SU-DHL-6 (cell line): ENCODE measurements at regions not wholly inside any gene's neighbourhood (a gene's known extent, or its start where the extent isn't known, plus 50 kb on each side); places are given as distances from the start of the nearest gene placed in this dataset.

ENCODE experiments used
- H2AFZ ChIP-seq: fragments of 200-600 bp; sonication (generic); 2 replicates; pipeline ENCODE4 v1.6.1; 2014; ENCODE audit warnings: low read depth, mild to moderate bottlenecking, moderate library complexity, mixed read lengths, antibody characterized with exemption, low read length; ENCODE audit not compliant: severe bottlenecking
- H3F3A ChIP-seq: fragments of 200-600 bp; shearing (Covaris generic); 2 replicates; pipeline ENCODE4 v1.6.0; 2016; ENCODE audit warnings: antibody characterized with exemption, mild to moderate bottlenecking; ENCODE audit not compliant: insufficient read depth
- H3K27ac ChIP-seq: fragments of 200-600 bp; sonication (generic); 2 replicates; pipeline ENCODE4 v1.5.1; 2016; ENCODE audit warnings: low read depth, mild to moderate bottlenecking, low read length, moderate library complexity, mixed read lengths
- H3K27me3 ChIP-seq: fragments of 200-600 bp; sonication (generic), shearing (Covaris generic); 2 replicates; pipeline ENCODE4 v1.6.0; 2014; ENCODE audit warnings: mild to moderate bottlenecking, low read length
- H3K36me3 ChIP-seq: fragments of 200-600 bp; sonication (generic); 2 replicates; pipeline ENCODE4 v1.6.1; 2014; ENCODE audit warnings: mild to moderate bottlenecking, low read length, mixed read lengths
- H3K4me2 ChIP-seq: fragments of 300-600, 200-600 bp; shearing (Covaris generic), sonication (generic); 2 replicates; pipeline ENCODE4 v1.6.0; 2014; ENCODE audit warnings: low read length, low read depth, mild to moderate bottlenecking; ENCODE audit not compliant: poor library complexity, severe bottlenecking
- H3K4me3 ChIP-seq: fragments of 200-600 bp; sonication (generic); 2 replicates; pipeline ENCODE4 v1.5.1; 2014; ENCODE audit warnings: antibody characterized with exemption, low read length, mild to moderate bottlenecking, mixed read lengths; ENCODE audit not compliant: insufficient read depth, poor library complexity, severe bottlenecking
- H3K79me2 ChIP-seq: fragments of 200-600 bp; sonication (generic); 2 replicates; pipeline ENCODE4 v1.6.1; 2014; ENCODE audit warnings: mild to moderate bottlenecking, low read length, moderate library complexity; ENCODE audit not compliant: insufficient read depth
- H3K9ac ChIP-seq: fragments of 200-600 bp; sonication (generic); 2 replicates; pipeline ENCODE4 v1.7.0; 2014; ENCODE audit warnings: mild to moderate bottlenecking, low read length
- H3K9me2 ChIP-seq: fragments of 200-600 bp; sonication (generic); replicated peaks from 2 replicates; pipeline ENCODE4 v1.6.1; 2014; ENCODE audit warnings: low read length; ENCODE audit not compliant: insufficient read depth
- H3K9me3 ChIP-seq: fragments of 200-600 bp; sonication (generic); 2 replicates; pipeline ENCODE4 v1.6.1; 2014; ENCODE audit warnings: low read length, mixed read lengths; ENCODE audit not compliant: insufficient read depth
- H4K20me1 ChIP-seq: fragments of 200-600 bp; sonication (generic); 2 replicates; pipeline ENCODE4 v1.6.1; 2014; ENCODE audit warnings: low read depth, mild to moderate bottlenecking, antibody characterized with exemption, low read length, moderate library complexity, mixed read lengths
- EZH2phosphoT487 ChIP-seq: fragments of 200-600 bp; sonication (generic), shearing (Covaris generic); conservative IDR thresholded peaks from 2 replicates; pipeline ENCODE4 v1.6.1; 2018; ENCODE audit warnings: mild to moderate bottlenecking, antibody characterized with exemption, low read length, moderate library complexity, mixed read lengths
- TF ChIP-seq, protein P1 (sequence below): fragments of 200-600 bp; sonication (generic); IDR thresholded peaks from one replicate; pipeline ENCODE4 v1.5.1; 2017; ENCODE audit warnings: antibody characterized with exemption, mild to moderate bottlenecking, low read length, moderate library complexity; ENCODE audit not compliant: insufficient read depth, poor library complexity, severe bottlenecking

DNA sequence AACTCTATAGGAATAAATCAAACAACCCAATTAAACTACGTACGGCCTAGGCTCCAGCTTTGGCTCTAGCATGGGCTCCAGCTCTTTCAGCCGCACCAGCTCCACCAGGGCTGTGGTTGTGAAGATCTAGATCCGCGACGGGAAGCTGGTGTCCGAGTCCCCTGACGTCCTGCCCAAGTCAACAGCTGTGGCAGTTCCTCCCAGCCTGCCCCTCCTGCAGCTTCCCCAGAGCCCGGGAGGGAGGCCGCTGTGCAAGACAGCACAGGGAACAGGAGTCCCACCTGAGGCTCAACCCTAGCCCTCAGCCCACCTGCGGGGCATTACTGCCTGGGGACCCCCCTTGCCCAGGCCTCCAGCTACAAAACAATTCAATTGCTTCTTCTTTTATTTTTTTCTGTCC lies 2680.3 kb downstream of the PCDH7 start:
- Histone ChIP-seq H3K27me3 (no peaks in the 10 kb centered on the region), H3F3A (no peaks in the 10 kb centered on the region), H3K36me3 (no peaks in the 10 kb centered on the region), H3K9ac (no peak overlapping the region), H2AFZ (no peak overlapping the region), H3K4me2 (no peak overlapping the region), H3K79me2 (no peaks in the 10 kb centered on the region), H3K9me2 (no peaks in the 10 kb centered on the region), H4K20me1 (no peaks in the 10 kb centered on the region), H3K9me3 (no peaks in the 10 kb centered on the region), H3K4me3 (no peak overlapping the region), H3K27ac (no peak overlapping the region)
- TF ChIP-seq EZH2phosphoT487 = no peak
- TF ChIP-seq, protein P1, sequence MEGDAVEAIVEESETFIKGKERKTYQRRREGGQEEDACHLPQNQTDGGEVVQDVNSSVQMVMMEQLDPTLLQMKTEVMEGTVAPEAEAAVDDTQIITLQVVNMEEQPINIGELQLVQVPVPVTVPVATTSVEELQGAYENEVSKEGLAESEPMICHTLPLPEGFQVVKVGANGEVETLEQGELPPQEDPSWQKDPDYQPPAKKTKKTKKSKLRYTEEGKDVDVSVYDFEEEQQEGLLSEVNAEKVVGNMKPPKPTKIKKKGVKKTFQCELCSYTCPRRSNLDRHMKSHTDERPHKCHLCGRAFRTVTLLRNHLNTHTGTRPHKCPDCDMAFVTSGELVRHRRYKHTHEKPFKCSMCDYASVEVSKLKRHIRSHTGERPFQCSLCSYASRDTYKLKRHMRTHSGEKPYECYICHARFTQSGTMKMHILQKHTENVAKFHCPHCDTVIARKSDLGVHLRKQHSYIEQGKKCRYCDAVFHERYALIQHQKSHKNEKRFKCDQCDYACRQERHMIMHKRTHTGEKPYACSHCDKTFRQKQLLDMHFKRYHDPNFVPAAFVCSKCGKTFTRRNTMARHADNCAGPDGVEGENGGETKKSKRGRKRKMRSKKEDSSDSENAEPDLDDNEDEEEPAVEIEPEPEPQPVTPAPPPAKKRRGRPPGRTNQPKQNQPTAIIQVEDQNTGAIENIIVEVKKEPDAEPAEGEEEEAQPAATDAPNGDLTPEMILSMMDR = no peak

DNA sequence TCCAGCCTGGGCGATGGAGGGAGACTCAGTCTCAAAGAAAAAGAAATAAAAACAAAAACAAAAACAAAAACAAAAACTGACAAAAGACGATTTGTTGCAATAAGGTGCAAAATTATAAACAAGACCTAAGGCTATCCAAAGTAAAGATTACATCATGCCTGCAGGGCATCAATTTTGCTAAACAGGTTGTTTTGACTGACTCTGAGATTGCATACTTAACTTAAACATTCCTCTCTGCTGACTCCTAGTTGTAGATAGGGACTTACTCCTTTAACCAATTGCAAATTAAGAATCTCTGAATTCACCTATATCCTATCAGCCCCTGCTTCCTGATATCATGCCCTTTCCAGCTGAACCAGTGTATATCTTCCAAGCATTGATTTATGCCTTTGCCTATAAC lies 2687.3 kb downstream of the PCDH7 start:
- no peak overlapping the region for H3K4me2 ChIP-seq
- H3F3A ChIP-seq = no peaks in the 10 kb centered on the region
- no peaks in the 10 kb centered on the region for H4K20me1 ChIP-seq
- H3K4me3 ChIP-seq = no peak overlapping the region
- H3K9me3 ChIP-seq = no peaks in the 10 kb centered on the region
- no peak overlapping the region for H3K9ac ChIP-seq
- H3K36me3 ChIP-seq = no peaks in the 10 kb centered on the region
- no peak overlapping the region for H3K27ac ChIP-seq
- no peak overlapping the region for H2AFZ ChIP-seq
- no peaks in the 10 kb centered on the region for H3K27me3 ChIP-seq
- TF ChIP-seq, protein P1 = no peak
- no peak for TF ChIP-seq EZH2phosphoT487
- no peaks in the 10 kb centered on the region for H3K79me2 ChIP-seq
- no peaks in the 10 kb centered on the region for H3K9me2 ChIP-seq

DNA sequence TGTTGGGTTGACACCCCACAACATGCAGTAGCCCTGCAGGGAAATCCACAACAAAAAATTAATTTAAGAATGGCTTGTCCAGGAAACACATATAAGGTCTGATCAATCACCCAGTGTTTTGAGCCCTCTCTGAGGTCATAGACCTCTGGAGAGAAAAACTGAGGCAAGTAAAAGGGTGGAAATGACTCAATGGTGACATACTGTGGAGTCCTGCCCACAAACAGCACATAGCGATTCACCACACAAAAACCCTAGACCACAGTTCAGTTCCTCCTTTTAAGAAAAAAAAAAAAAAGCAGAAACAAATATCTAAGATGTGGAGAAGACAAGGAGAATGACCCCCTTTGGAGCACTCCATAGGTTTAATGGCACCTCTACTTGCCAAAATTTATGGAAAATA lies 2691.0 kb downstream of the PCDH7 start:
- no peaks in the 10 kb centered on the region for H4K20me1 ChIP-seq
- H3K9me2 ChIP-seq = no peaks in the 10 kb centered on the region

More for the DNA sequence above, 2691.0 kb downstream of the PCDH7 start:
- Histone ChIP-seq H3K79me2 (no peaks in the 10 kb centered on the region), H2AFZ (no peak overlapping the region), H3K4me2 (no peak overlapping the region), H3K4me3 (no peak overlapping the region), H3K27me3 (no peaks in the 10 kb centered on the region), H3K36me3 (no peaks in the 10 kb centered on the region), H3K9ac (no peak overlapping the region), H3K27ac (no peak overlapping the region), H3K9me3 (no peaks in the 10 kb centered on the region), H3F3A (no peaks in the 10 kb centered on the region)
- TF ChIP-seq, protein P1 = no peak
